ENCODE measurements at regions not wholly inside any gene's neighbourhood (a gene's known extent, or its start where the extent isn't known, plus 50 kb on each side); places are given as distances from the start of the nearest gene placed in this dataset.

DNA sequence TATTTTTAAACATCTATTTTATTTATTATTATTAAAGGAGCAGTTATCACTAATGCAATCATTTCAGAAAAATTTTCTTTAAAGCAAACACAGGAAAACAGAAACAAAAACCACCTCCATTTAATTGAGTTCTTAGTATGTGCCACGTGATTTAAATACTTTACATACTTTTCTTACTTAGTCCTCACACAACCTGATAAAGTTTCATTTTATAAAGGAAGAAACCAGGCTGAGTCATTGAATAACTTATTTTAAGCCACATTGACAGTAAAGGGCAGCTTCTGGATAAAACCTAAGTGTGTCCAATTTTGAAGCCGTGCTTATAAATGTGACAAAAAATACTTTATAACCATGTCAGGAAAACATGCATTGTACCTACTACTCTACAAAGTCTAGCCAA is 57.1 kb upstream of the PCED1B start:
- H3K36me3 Mint-ChIP-seq, result no peaks in the 10 kb centered on the region
- H3K4me1 ChIP-seq (ENCODE audit: insufficient read depth, low read length), result no peaks in the 10 kb centered on the region
- no peak overlapping the region for H3K27ac ChIP-seq (ENCODE audit: low read depth, low read length)
- H3K27ac Mint-ChIP-seq, result no peak overlapping the region
- H3K4me1 Mint-ChIP-seq, result no peaks in the 10 kb centered on the region
- no peak for DNase-seq
- no peaks in the 10 kb centered on the region for H3K9me3 ChIP-seq (ENCODE audit: control insufficient read depth in 1 of 2, low read length in 2 of 2)
- CTCF ChIA-PET (ENCODE audit: partially characterized antibody), result interaction anchor here (0.8 to 3.7 kb wide), 9 partner anchors 10 to 951 kb away, joined by 3 to 35 read pairs (median 10); no protein-coding TSS in a partner anchor
- H3K36me3 ChIP-seq (ENCODE audit: insufficient read depth, low read length), result no peaks in the 10 kb centered on the region
- H3K4me3 ChIP-seq (ENCODE audit: low read length in 2 of 2), result no peak overlapping the region
- H3K27me3 Mint-ChIP-seq, result peaks cover 11 to 18% of the 10 kb centered on the region in 2 donors
- intact Hi-C loops (cut with micrococcal nuclease), result loop anchor here (10.0 kb wide), 1 partner anchor 347 kb away; no protein-coding TSS in a partner anchor
- no peaks in the 10 kb centered on the region for H3K9me3 Mint-ChIP-seq
- H3K27me3 ChIP-seq (ENCODE audit: insufficient read depth, low read length), result no peaks in the 10 kb centered on the region
- POLR2A ChIA-PET (ENCODE audit: partially characterized antibody), result no interaction called here
- no peak overlapping the region for H3K4me3 Mint-ChIP-seq

DNA sequence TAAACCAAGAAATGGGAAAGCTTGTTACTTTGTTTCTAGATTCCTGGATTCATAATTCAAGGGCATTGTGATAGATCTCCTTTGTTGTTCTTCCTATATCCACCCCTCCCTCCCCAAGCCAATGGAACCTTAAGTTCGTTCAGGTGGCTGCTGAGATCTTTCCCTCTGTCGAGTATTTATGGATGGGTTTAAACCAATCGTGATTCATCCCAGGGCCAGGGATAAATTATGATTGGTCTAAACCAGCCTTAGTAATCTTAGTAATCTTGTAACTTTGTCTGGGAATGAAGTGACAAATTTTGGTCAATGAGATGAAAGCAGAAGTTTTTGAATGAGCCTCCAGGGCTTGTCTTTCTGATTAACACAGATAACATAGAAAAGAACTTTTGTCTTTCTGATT is 56.1 kb upstream of the PCED1B start:
- no peaks in the 10 kb centered on the region for H3K36me3 Mint-ChIP-seq
- Histone ChIP-seq H3K4me1 (ENCODE audit: insufficient read depth, low read length) (no peaks in the 10 kb centered on the region), H3K27me3 (ENCODE audit: insufficient read depth, low read length) (no peaks in the 10 kb centered on the region), H3K36me3 (ENCODE audit: insufficient read depth, low read length) (no peaks in the 10 kb centered on the region), H3K4me3 (ENCODE audit: low read length in 2 of 2) (no peak overlapping the region), H3K9me3 (ENCODE audit: control insufficient read depth in 1 of 2, low read length in 2 of 2) (no peaks in the 10 kb centered on the region), H3K27ac (ENCODE audit: low read depth, low read length) (no peak overlapping the region)
- no peak overlapping the region for H3K4me3 Mint-ChIP-seq
- ChIA-PET POLR2A (ENCODE audit: partially characterized antibody) (no interaction called here), CTCF (ENCODE audit: partially characterized antibody) (interaction anchor here (0.8 to 2.6 kb wide), 5 partner anchors 9 to 952 kb away, joined by 3 to 16 read pairs (median 5); no protein-coding TSS in a partner anchor)
- H3K27ac Mint-ChIP-seq, result no peak overlapping the region
- no peak for DNase-seq
- no peaks in the 10 kb centered on the region for H3K4me1 Mint-ChIP-seq
- intact Hi-C loops (cut with micrococcal nuclease), result loop anchor here (10.0 kb wide), 1 partner anchor 349 kb away; no protein-coding TSS in a partner anchor
- no peaks in the 10 kb centered on the region for H3K9me3 Mint-ChIP-seq
- H3K27me3 Mint-ChIP-seq, result peaks cover 11 to 14% of the 10 kb centered on the region in 2 donors

DNA sequence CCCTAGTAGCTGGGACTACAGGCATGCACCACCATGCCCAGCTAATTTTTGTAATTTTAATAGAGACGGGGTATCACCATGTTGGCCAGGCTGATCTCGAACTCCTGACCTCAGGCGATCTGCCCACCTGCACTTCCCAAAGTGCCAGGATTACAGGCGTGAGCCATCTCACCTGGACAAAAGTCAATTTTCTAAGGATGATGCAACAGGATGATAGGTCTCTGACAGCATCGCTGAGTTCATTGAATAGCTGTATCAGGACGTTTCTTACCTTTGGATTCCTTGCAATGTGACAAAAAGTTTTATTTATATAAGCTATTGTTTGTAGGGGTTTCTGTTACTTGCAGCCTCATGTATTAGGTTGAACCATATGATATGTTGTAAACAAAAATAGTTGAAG is 55.5 kb upstream of the PCED1B start:
- no peak overlapping the region for H3K4me3 Mint-ChIP-seq
- Histone ChIP-seq H3K4me3 (ENCODE audit: low read length in 2 of 2) (no peak overlapping the region), H3K27ac (ENCODE audit: low read depth, low read length) (no peak overlapping the region), H3K27me3 (ENCODE audit: insufficient read depth, low read length) (no peaks in the 10 kb centered on the region), H3K4me1 (ENCODE audit: insufficient read depth, low read length) (no peaks in the 10 kb centered on the region), H3K36me3 (ENCODE audit: insufficient read depth, low read length) (no peaks in the 10 kb centered on the region), H3K9me3 (ENCODE audit: control insufficient read depth in 1 of 2, low read length in 2 of 2) (no peaks in the 10 kb centered on the region)
- intact Hi-C loops (cut with micrococcal nuclease), result loop anchor here (10.0 kb wide), 1 partner anchor 349 kb away; no protein-coding TSS in a partner anchor
- CTCF ChIA-PET (ENCODE audit: partially characterized antibody), result interaction anchor here (0.8 to 3.9 kb wide), 11 partner anchors 8 to 952 kb away, joined by 3 to 16 read pairs (median 3); no protein-coding TSS in a partner anchor
- POLR2A ChIA-PET (ENCODE audit: partially characterized antibody), result no interaction called here
- H3K36me3 Mint-ChIP-seq, result no peaks in the 10 kb centered on the region
- no peak for DNase-seq
- no peaks in the 10 kb centered on the region for H3K9me3 Mint-ChIP-seq
- H3K27me3 Mint-ChIP-seq, result peaks cover 11 to 14% of the 10 kb centered on the region in 2 donors
- no peak overlapping the region for H3K27ac Mint-ChIP-seq
- H3K4me1 Mint-ChIP-seq, result no peaks in the 10 kb centered on the region

DNA sequence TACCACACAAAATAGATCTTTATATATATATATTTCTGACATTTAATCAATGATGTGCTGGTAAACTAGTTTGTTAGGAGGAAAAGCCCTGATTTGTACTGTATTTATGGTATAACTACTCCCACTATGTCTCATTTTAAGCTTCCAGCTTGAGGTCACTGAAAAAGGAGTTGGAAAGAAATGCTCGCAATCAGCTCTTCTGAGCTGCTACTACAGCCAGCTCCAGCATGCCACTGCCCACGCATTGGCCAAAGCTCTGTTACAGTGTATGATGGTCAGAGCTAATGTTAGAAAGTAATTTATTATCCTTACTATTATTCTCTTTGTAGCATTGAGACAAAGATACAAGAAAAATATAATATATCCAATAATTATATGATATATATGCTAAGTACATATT is 55.0 kb upstream of the PCED1B start:
- H3K36me3 Mint-ChIP-seq, result no peaks in the 10 kb centered on the region
- H3K4me3 Mint-ChIP-seq, result no peak overlapping the region
- ChIA-PET POLR2A (ENCODE audit: partially characterized antibody) (no interaction called here), CTCF (ENCODE audit: partially characterized antibody) (interaction anchor here (0.8 to 3.9 kb wide), 11 partner anchors 8 to 953 kb away, joined by 3 to 16 read pairs (median 3); no protein-coding TSS in a partner anchor)
- Histone ChIP-seq H3K27ac (ENCODE audit: low read depth, low read length) (no peak overlapping the region), H3K9me3 (ENCODE audit: control insufficient read depth in 1 of 2, low read length in 2 of 2) (no peaks in the 10 kb centered on the region), H3K36me3 (ENCODE audit: insufficient read depth, low read length) (no peaks in the 10 kb centered on the region), H3K4me3 (ENCODE audit: low read length in 2 of 2) (no peak overlapping the region), H3K27me3 (ENCODE audit: insufficient read depth, low read length) (no peaks in the 10 kb centered on the region), H3K4me1 (ENCODE audit: insufficient read depth, low read length) (no peaks in the 10 kb centered on the region)
- H3K4me1 Mint-ChIP-seq, result no peaks in the 10 kb centered on the region
- peaks cover 8 to 12% of the 10 kb centered on the region in 2 donors for H3K27me3 Mint-ChIP-seq
- no peak overlapping the region for H3K27ac Mint-ChIP-seq
- DNase-seq, result no peak
- intact Hi-C loops (cut with micrococcal nuclease), result loop anchor here (10.0 kb wide), 1 partner anchor 350 kb away; no protein-coding TSS in a partner anchor
- no peaks in the 10 kb centered on the region for H3K9me3 Mint-ChIP-seq

GRCh38 chr12:47025349-47025748 is 54.1 kb upstream of the PCED1B start:
- H3K27me3 Mint-ChIP-seq, result peaks cover 4 to 11% of the 10 kb centered on the region in 2 donors
- Histone ChIP-seq H3K27me3 (ENCODE audit: insufficient read depth, low read length) (no peaks in the 10 kb centered on the region), H3K27ac (ENCODE audit: low read depth, low read length) (no peak overlapping the region), H3K9me3 (ENCODE audit: control insufficient read depth in 1 of 2, low read length in 2 of 2) (no peaks in the 10 kb centered on the region), H3K4me3 (ENCODE audit: low read length in 2 of 2) (no peak overlapping the region), H3K36me3 (ENCODE audit: insufficient read depth, low read length) (no peaks in the 10 kb centered on the region), H3K4me1 (ENCODE audit: insufficient read depth, low read length) (no peaks in the 10 kb centered on the region)
- CTCF ChIA-PET (ENCODE audit: partially characterized antibody), result interaction anchor here (1.8 to 3.9 kb wide), 3 partner anchors 46 to 683 kb away, joined by 5 to 13 read pairs (median 10); no protein-coding TSS in a partner anchor
- H3K4me3 Mint-ChIP-seq, result no peak overlapping the region
- H3K4me1 Mint-ChIP-seq, result peaks cover 0 to 5% (median 2%) of the 10 kb centered on the region in 4 donors
- H3K27ac Mint-ChIP-seq, result no peak overlapping the region
- H3K36me3 Mint-ChIP-seq, result no peaks in the 10 kb centered on the region
- POLR2A ChIA-PET (ENCODE audit: partially characterized antibody), result no interaction called here
- no peaks in the 10 kb centered on the region for H3K9me3 Mint-ChIP-seq
- no peak for DNase-seq
- intact Hi-C loops (cut with micrococcal nuclease), result loop anchor here (10.0 kb wide), 1 partner anchor 351 kb away; no protein-coding TSS in a partner anchor

DNA sequence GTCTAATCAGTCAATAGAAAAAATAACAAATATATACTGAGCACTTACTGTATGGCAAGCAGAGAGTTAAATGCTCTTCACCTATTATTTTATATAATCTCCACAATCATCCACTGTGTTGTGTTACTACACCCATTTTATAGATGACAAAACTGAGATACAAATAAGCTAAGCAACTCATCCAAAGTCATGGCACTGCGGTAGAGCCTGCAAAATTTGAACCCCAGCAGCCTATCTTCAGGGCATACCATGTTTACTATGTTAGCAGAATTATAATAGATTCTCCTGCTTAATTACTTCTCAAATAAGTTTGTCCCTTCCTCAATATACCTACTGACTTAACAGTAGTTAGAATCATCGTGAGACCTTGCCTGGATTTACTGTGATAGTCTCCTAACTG is 53.6 kb upstream of the PCED1B start:
- CTCF ChIA-PET (ENCODE audit: partially characterized antibody), result interaction anchor here (1.6 to 3.9 kb wide), 4 partner anchors 9 to 683 kb away, joined by 3 to 13 read pairs (median 8); no protein-coding TSS in a partner anchor
- H3K27ac Mint-ChIP-seq, result no peak overlapping the region
- no peak overlapping the region for H3K4me3 Mint-ChIP-seq
- peaks cover 4 to 11% of the 10 kb centered on the region in 2 donors for H3K27me3 Mint-ChIP-seq
- Histone ChIP-seq H3K27ac (ENCODE audit: low read depth, low read length) (no peak overlapping the region), H3K4me1 (ENCODE audit: insufficient read depth, low read length) (no peaks in the 10 kb centered on the region), H3K9me3 (ENCODE audit: control insufficient read depth in 1 of 2, low read length in 2 of 2) (no peaks in the 10 kb centered on the region), H3K27me3 (ENCODE audit: insufficient read depth, low read length) (no peaks in the 10 kb centered on the region), H3K4me3 (ENCODE audit: low read length in 2 of 2) (no peak overlapping the region), H3K36me3 (ENCODE audit: insufficient read depth, low read length) (no peaks in the 10 kb centered on the region)
- intact Hi-C loops (cut with micrococcal nuclease), result loop anchor here (10.0 kb wide), 1 partner anchor 351 kb away; no protein-coding TSS in a partner anchor
- no peaks in the 10 kb centered on the region for H3K36me3 Mint-ChIP-seq
- H3K4me1 Mint-ChIP-seq, result peaks cover 0 to 5% (median 2%) of the 10 kb centered on the region in 4 donors
- POLR2A ChIA-PET (ENCODE audit: partially characterized antibody), result no interaction called here
- no peaks in the 10 kb centered on the region for H3K9me3 Mint-ChIP-seq
- no peak for DNase-seq

DNA sequence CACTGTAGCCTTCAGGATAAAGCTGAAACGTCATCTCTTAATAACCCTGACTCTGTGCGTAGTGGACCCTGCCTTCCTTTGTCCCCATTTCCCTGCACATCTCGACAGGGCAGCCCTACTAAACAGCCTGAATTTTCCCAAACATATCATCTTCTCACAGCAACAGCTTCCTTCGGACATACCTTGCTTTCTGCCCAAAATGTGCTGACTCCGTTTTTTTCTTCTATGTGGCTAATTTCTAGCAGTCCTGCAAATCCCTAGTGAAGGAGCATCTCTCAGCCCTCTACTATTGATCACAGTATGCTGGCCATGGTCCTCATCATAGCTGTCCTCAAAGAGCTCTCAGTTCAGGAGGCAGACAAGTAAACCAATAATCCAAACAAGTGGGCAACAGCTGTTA is 53.1 kb upstream of the PCED1B start:
- DNase-seq, result no peak
- Histone ChIP-seq H3K27me3 (ENCODE audit: insufficient read depth, low read length) (no peaks in the 10 kb centered on the region), H3K4me1 (ENCODE audit: insufficient read depth, low read length) (no peaks in the 10 kb centered on the region), H3K9me3 (ENCODE audit: control insufficient read depth in 1 of 2, low read length in 2 of 2) (no peaks in the 10 kb centered on the region), H3K36me3 (ENCODE audit: insufficient read depth, low read length) (no peaks in the 10 kb centered on the region), H3K4me3 (ENCODE audit: low read length in 2 of 2) (no peak overlapping the region), H3K27ac (ENCODE audit: low read depth, low read length) (no peak overlapping the region)
- intact Hi-C loops (cut with micrococcal nuclease), result loop anchor here (10.0 kb wide), 1 partner anchor 351 kb away; no protein-coding TSS in a partner anchor
- Mint-ChIP-seq H3K27ac (no peak overlapping the region), H3K36me3 (no peaks in the 10 kb centered on the region), H3K4me1 (peaks cover 0 to 5% (median 2%) of the 10 kb centered on the region in 4 donors), H3K27me3 (peaks cover 4 to 8% of the 10 kb centered on the region in 2 donors), H3K4me3 (no peak overlapping the region), H3K9me3 (no peaks in the 10 kb centered on the region)
- ChIA-PET CTCF (ENCODE audit: partially characterized antibody) (interaction anchor here (0.6 to 3.9 kb wide), 5 partner anchors 9 to 684 kb away, joined by 3 to 13 read pairs (median 5); no protein-coding TSS in a partner anchor), POLR2A (ENCODE audit: partially characterized antibody) (interaction anchor here (0.5 kb wide), 1 partner anchor 407 kb away, joined by 3 read pairs; no protein-coding TSS in a partner anchor)

Data from CD4-positive, alpha-beta memory T cell (primary cell).